Nephron (organoid): ENCODE measurements at regions not wholly inside any gene's neighbourhood (a gene's known extent, or its start where the extent isn't known, plus 50 kb on each side); places are given as distances from the start of the nearest gene placed in this dataset.

Experiments
- H3K27ac Mint-ChIP-seq, 3 experiments: 2 replicates each; pipeline ENCODE4 v1.8.0; 2020; ENCODE audit warnings: mixed read lengths in 3 of 3, mild to moderate bottlenecking in 2 of 3, moderate library complexity in 1 of 3
- H3K27me3 Mint-ChIP-seq: 2 replicates; pipeline ENCODE4 v1.8.0; 2021; ENCODE audit warnings: low read depth, mild to moderate bottlenecking, moderate library complexity, mixed read lengths
- H3K36me3 Mint-ChIP-seq: 2 replicates; pipeline ENCODE4 v1.8.0; 2020; ENCODE audit warnings: low read depth, mixed read lengths
- H3K4me1 Mint-ChIP-seq: 2 replicates; pipeline ENCODE4 v1.8.0; 2020; ENCODE audit warnings: mixed read lengths
- H3K4me3 Mint-ChIP-seq, 3 experiments: 2 replicates each; pipeline ENCODE4 v1.8.0; 2020; ENCODE audit warnings: mild to moderate bottlenecking in 3 of 3, mixed read lengths in 3 of 3, moderate library complexity in 2 of 3
- H3K9me3 Mint-ChIP-seq: 2 replicates; pipeline ENCODE4 v1.8.0; 2020; ENCODE audit warnings: mixed read lengths
- CTCF ChIP-seq, 3 experiments: fragments of 200-600 bp; sonication (generic); IDR thresholded peaks; one replicate each; pipeline ENCODE4 v1.5.0; 2021; ENCODE audit warnings: antibody characterized with exemption in 3 of 3; ENCODE audit not compliant: unreplicated experiment in 3 of 3

GRCh38 chr12:41943671-41944070 is 201.0 kb downstream of the GXYLT1 start:
- peaks cover 13% of the 10 kb centered on the region for H3K36me3 Mint-ChIP-seq
- peaks cover 29% of the 10 kb centered on the region for H3K9me3 Mint-ChIP-seq
- TF ChIP-seq CTCF (IDR thresholded peaks at IDR 0.05; ENCODE audit: unreplicated experiment in 3 of 3): no peak
- H3K4me3 Mint-ChIP-seq: no peak overlapping the region
- no peaks in the 10 kb centered on the region for H3K4me1 Mint-ChIP-seq
- H3K27me3 Mint-ChIP-seq: peaks cover 8% of the 10 kb centered on the region
- no peak overlapping the region for H3K27ac Mint-ChIP-seq

GRCh38 chr12:41942354-41942753 is 202.3 kb downstream of the GXYLT1 start:
- peaks cover 13% of the 10 kb centered on the region for H3K36me3 Mint-ChIP-seq

GRCh38 chr12:41941079-41941478 is 203.6 kb downstream of the GXYLT1 start:
- H3K4me1 Mint-ChIP-seq: no peaks in the 10 kb centered on the region

More at GRCh38 chr12:41942354-41942753, 202.3 kb downstream of the GXYLT1 start:
- Mint-ChIP-seq H3K27ac (no peak overlapping the region), H3K4me1 (no peaks in the 10 kb centered on the region), H3K4me3 (no peak overlapping the region), H3K27me3 (peaks cover 8% of the 10 kb centered on the region), H3K9me3 (peaks cover 27% of the 10 kb centered on the region)
- TF ChIP-seq CTCF (IDR thresholded peaks at IDR 0.05; ENCODE audit: unreplicated experiment in 3 of 3): no peak

GRCh38 chr12:41940571-41940970 is 204.1 kb downstream of the GXYLT1 start:
- TF ChIP-seq CTCF (IDR thresholded peaks at IDR 0.05; ENCODE audit: unreplicated experiment in 3 of 3): no peak
- Mint-ChIP-seq H3K36me3 (peaks cover 4% of the 10 kb centered on the region), H3K4me3 (no peak overlapping the region), H3K27ac (no peak overlapping the region), H3K27me3 (peaks cover 4% of the 10 kb centered on the region), H3K9me3 (peaks cover 17% of the 10 kb centered on the region), H3K4me1 (no peaks in the 10 kb centered on the region)

More at GRCh38 chr12:41941079-41941478, 203.6 kb downstream of the GXYLT1 start:
- Mint-ChIP-seq H3K9me3 (peaks cover 18% of the 10 kb centered on the region), H3K4me3 (no peak overlapping the region), H3K27me3 (peaks cover 4% of the 10 kb centered on the region), H3K27ac (no peak overlapping the region), H3K36me3 (peaks cover 4% of the 10 kb centered on the region)
- no peak for TF ChIP-seq CTCF (IDR thresholded peaks at IDR 0.05; ENCODE audit: unreplicated experiment in 3 of 3)

DNA sequence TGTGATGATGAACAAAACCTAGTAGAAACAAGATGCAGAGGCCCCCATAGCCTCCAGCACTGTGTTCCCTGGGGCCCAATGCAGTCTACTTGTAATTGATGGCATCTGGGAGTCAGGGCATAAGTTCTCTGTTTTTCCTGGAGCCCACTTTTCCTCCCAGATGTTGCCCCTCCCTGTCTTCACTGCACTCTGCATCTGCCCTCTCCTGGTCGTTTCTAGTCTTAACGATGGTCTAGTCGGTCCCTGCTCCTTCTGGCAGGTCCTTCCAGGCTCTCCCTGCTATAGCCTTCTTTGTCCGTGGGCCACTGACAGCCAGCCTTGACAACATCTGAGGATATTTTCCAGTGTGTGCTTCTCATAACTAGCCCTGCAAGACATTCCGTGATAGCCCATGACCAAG is 208.3 kb downstream of the GXYLT1 start:
- no peaks in the 10 kb centered on the region for H3K36me3 Mint-ChIP-seq
- peaks cover 4% of the 10 kb centered on the region for H3K27me3 Mint-ChIP-seq
- H3K9me3 Mint-ChIP-seq: peaks cover 4% of the 10 kb centered on the region
- no peak overlapping the region for H3K27ac Mint-ChIP-seq
- no peak overlapping the region for H3K4me3 Mint-ChIP-seq
- H3K4me1 Mint-ChIP-seq: peaks cover 14% of the 10 kb centered on the region
- TF ChIP-seq CTCF (IDR thresholded peaks at IDR 0.05; ENCODE audit: unreplicated experiment in 3 of 3): no peak

DNA sequence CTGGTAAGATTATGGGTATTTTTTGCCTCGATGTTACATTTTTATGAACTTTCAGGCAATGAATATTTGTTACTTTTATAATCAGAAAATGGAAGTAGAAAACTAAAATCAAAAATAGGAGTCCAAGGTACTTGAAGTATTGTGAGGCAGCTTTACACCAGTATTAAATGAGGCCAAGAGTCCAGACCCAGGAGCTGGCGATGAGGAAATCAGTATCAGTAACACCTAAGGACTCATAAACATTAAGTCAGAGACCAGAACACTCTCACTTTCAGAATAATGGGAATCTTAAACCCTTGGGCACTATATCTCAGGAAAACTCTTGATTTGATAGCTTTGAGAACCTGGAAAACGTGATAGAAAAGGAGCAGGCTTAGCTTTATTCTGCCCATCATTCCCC is 208.8 kb downstream of the GXYLT1 start:
- H3K27me3 Mint-ChIP-seq: peaks cover 4% of the 10 kb centered on the region
- H3K4me1 Mint-ChIP-seq: peaks cover 14% of the 10 kb centered on the region
- TF ChIP-seq CTCF (IDR thresholded peaks at IDR 0.05; ENCODE audit: unreplicated experiment in 3 of 3): no peak
- peaks cover 4% of the 10 kb centered on the region for H3K9me3 Mint-ChIP-seq
- H3K4me3 Mint-ChIP-seq: no peak overlapping the region
- no peak overlapping the region for H3K27ac Mint-ChIP-seq
- no peaks in the 10 kb centered on the region for H3K36me3 Mint-ChIP-seq
